ENCODE measurements at regions not wholly inside any gene's neighbourhood (a gene's known extent, or its start where the extent isn't known, plus 50 kb on each side); places are given as distances from the start of the nearest gene placed in this dataset.

GRCh38 chr17:70629902-70630301 lies 460.6 kb downstream of the KCNJ2 start:
- DNase-seq (ENCODE audit: low read depth) = peak; percentile 15
- TF ChIP-seq CTCF (IDR thresholded peaks at IDR 0.05; ENCODE audit: insufficient read depth, low read depth, low read length, missing control alignments) = peak; percentile 27

GRCh38 chr17:70636517-70637133 lies 467.3 kb downstream of the KCNJ2 start:
- TF ChIP-seq CTCF (IDR thresholded peaks at IDR 0.05; ENCODE audit: insufficient read depth, low read depth, low read length, missing control alignments) = peak; percentile 70
- DNase-seq (ENCODE audit: low read depth) = peak; percentile 56
- H3K4me3 ChIP-seq (ENCODE audit: low read length) = no peak overlapping the region

More at GRCh38 chr17:70629902-70630301, 460.6 kb downstream of the KCNJ2 start:
- no peak overlapping the region for H3K4me3 ChIP-seq (ENCODE audit: low read length)

- TF ChIP-seq CTCF (IDR thresholded peaks at IDR 0.05; ENCODE audit: insufficient read depth, low read depth, low read length, missing control alignments) = no peak
- H3K4me3 ChIP-seq (ENCODE audit: low read length) = no peak overlapping the region
Observed at GRCh38 chr17:70642059-70642458, 472.7 kb downstream of the KCNJ2 start.

GRCh38 chr17:70644096-70644495 lies 474.8 kb downstream of the KCNJ2 start:
- no peak for DNase-seq (ENCODE audit: low read depth)
- H3K4me3 ChIP-seq (ENCODE audit: low read length) = no peak overlapping the region
- no peak for TF ChIP-seq CTCF (IDR thresholded peaks at IDR 0.05; ENCODE audit: insufficient read depth, low read depth, low read length, missing control alignments)

More at GRCh38 chr17:70642059-70642458, 472.7 kb downstream of the KCNJ2 start:
- no peak for DNase-seq (ENCODE audit: low read depth)

- no peak overlapping the region for H3K4me3 ChIP-seq (ENCODE audit: low read length)
- no peak for DNase-seq (ENCODE audit: low read depth)
- no peak for TF ChIP-seq CTCF (IDR thresholded peaks at IDR 0.05; ENCODE audit: insufficient read depth, low read depth, low read length, missing control alignments)
Observed at GRCh38 chr17:70646673-70647072, 477.3 kb downstream of the KCNJ2 start.

GRCh38 chr17:70648166-70648565 lies 478.8 kb downstream of the KCNJ2 start:
- no peak overlapping the region for H3K4me3 ChIP-seq (ENCODE audit: low read length)
- TF ChIP-seq CTCF (IDR thresholded peaks at IDR 0.05; ENCODE audit: insufficient read depth, low read depth, low read length, missing control alignments) = no peak
- no peak for DNase-seq (ENCODE audit: low read depth)

GRCh38 chr17:70653850-70654249 lies 484.5 kb downstream of the KCNJ2 start:
- H3K4me3 ChIP-seq (ENCODE audit: low read length) = no peak overlapping the region
- TF ChIP-seq CTCF (IDR thresholded peaks at IDR 0.05; ENCODE audit: insufficient read depth, low read depth, low read length, missing control alignments) = no peak
- no peak for DNase-seq (ENCODE audit: low read depth)
